ENCODE measurements at regions not wholly inside any gene's neighbourhood (a gene's known extent, or its start where the extent isn't known, plus 50 kb on each side); places are given as distances from the start of the nearest gene placed in this dataset.
"Not testable (repeated sequence)": the region's sequence is repeated elsewhere in the genome, so short reads cannot be mapped to it uniquely, and the experiment has no call there.

GRCh38 chr5:70778240-70778639 lies 122.2 kb upstream of the SERF1A start:
- 93 to 100% methylated on average over 3 to 4 of the region's 9 CpGs for WGBS, 2 donors
- H3K4me3 ChIP-seq; H3K27ac ChIP-seq; intact Hi-C loops (cut with DNase I); H3K36me3 ChIP-seq; H3K27me3 ChIP-seq; ATAC-seq; FAIRE-seq; H3K9me3 ChIP-seq; H3K4me1 ChIP-seq: not testable (repeated sequence)
- peak in 2 of 6 donors; percentile 20 to 37 for DNase-seq
